ENCODE measurements at regions not wholly inside any gene's neighbourhood (a gene's known extent, or its start where the extent isn't known, plus 50 kb on each side); places are given as distances from the start of the nearest gene placed in this dataset.
"Not testable (repeated sequence)": the region's sequence is repeated elsewhere in the genome, so short reads cannot be mapped to it uniquely, and the experiment has no call there.

GRCh38 chr7:152594801-152595200 is 81.1 kb downstream of the XRCC2 start:
- H3K27me3 ChIP-seq (ENCODE audit: insufficient read depth, low read length): no peaks in the 10 kb centered on the region
- 91% methylated on average over 9 of the region's 9 CpGs for WGBS
- no peak overlapping the region for H3K27ac ChIP-seq (ENCODE audit: low read depth, low read length)
- no peak overlapping the region for H3K4me3 ChIP-seq (ENCODE audit: low read length)
- no peak overlapping the region for H3K9ac ChIP-seq (ENCODE audit: low read depth, low read length)
- no peaks in the 10 kb centered on the region for H3K9me3 ChIP-seq (ENCODE audit: insufficient read depth, low read depth, low read length)
- H3K36me3 ChIP-seq (ENCODE audit: insufficient read depth, low read length): no peaks in the 10 kb centered on the region
- H3K4me1 ChIP-seq (ENCODE audit: insufficient read depth, low read length): peaks cover 4% of the 10 kb centered on the region; the same call in 1 of the 2 replicates

DNA sequence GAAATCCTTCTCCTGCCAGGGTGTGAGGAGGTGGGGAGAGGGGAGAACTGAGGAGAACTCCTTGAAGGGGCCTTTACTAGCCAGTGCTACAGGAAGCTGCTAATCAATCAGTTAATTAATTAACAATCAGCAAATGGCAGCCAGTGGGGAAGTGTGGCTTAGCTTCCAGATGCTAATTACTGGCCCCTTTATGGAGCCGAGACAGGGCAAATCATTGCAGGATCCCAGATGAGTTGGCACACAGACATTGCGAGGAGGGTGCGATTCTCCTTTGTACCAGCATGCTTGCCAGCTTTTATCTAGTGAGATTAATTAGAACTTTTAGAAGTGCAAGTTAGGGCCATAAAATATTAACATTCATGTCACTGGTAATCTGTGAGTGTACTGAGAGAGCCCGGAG is 84.0 kb downstream of the XRCC2 start:
- Histone ChIP-seq H3K9me3 (ENCODE audit: insufficient read depth, low read depth, low read length) (no peaks in the 10 kb centered on the region), H3K4me3 (ENCODE audit: low read length) (no peak overlapping the region), H3K4me1 (ENCODE audit: insufficient read depth, low read length) (peaks cover 7% of the 10 kb centered on the region), H3K9ac (ENCODE audit: low read depth, low read length) (no peak overlapping the region), H3K27ac (ENCODE audit: low read depth, low read length) (no peak overlapping the region), H3K36me3 (ENCODE audit: insufficient read depth, low read length) (no peaks in the 10 kb centered on the region), H3K27me3 (ENCODE audit: insufficient read depth, low read length) (no peaks in the 10 kb centered on the region)
- WGBS: 92% methylated on average over 4 of the region's 4 CpGs

GRCh38 chr7:152590481-152590880 is 85.5 kb downstream of the XRCC2 start:
- WGBS: 96% methylated on average over 6 of the region's 6 CpGs
- H3K9me3 ChIP-seq (ENCODE audit: insufficient read depth, low read depth, low read length): no peaks in the 10 kb centered on the region

DNA sequence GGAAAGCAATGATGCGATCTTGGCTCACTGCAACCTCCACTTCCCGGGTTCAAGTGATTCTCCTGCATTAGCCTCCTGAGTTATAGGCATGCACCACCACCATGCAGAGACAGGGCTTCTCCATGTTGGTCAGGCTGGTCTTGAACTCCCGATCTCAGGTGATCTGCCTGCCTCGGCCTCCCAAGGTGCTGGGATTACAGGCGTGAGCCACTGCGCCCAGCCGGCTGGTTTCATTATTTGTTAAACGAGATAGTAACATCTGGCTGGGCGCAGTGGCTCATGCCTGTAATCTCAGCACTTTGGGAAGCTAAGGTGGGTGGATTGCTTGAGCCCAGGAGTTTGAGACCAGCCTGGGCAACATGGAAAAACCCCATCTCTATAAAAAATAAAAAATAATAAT is 86.1 kb downstream of the XRCC2 start:
- 93% methylated on average over 9 of the region's 9 CpGs for WGBS
- not testable (repeated sequence) for H3K27ac ChIP-seq (ENCODE audit: low read depth, low read length); H3K27me3 ChIP-seq (ENCODE audit: insufficient read depth, low read length); H3K4me1 ChIP-seq (ENCODE audit: insufficient read depth, low read length); H3K4me3 ChIP-seq (ENCODE audit: low read length); H3K9me3 ChIP-seq (ENCODE audit: insufficient read depth, low read depth, low read length); H3K36me3 ChIP-seq (ENCODE audit: insufficient read depth, low read length); H3K9ac ChIP-seq (ENCODE audit: low read depth, low read length)

More at GRCh38 chr7:152590481-152590880, 85.5 kb downstream of the XRCC2 start:
- Histone ChIP-seq H3K4me3 (ENCODE audit: low read length) (no peak overlapping the region), H3K36me3 (ENCODE audit: insufficient read depth, low read length) (no peaks in the 10 kb centered on the region), H3K4me1 (ENCODE audit: insufficient read depth, low read length) (peaks cover 7% of the 10 kb centered on the region), H3K27ac (ENCODE audit: low read depth, low read length) (no peak overlapping the region), H3K9ac (ENCODE audit: low read depth, low read length) (no peak overlapping the region), H3K27me3 (ENCODE audit: insufficient read depth, low read length) (no peaks in the 10 kb centered on the region)

- Histone ChIP-seq H3K4me3 (ENCODE audit: low read length) (no peak overlapping the region), H3K27me3 (ENCODE audit: insufficient read depth, low read length) (no peaks in the 10 kb centered on the region), H3K9me3 (ENCODE audit: insufficient read depth, low read depth, low read length) (no peaks in the 10 kb centered on the region), H3K4me1 (ENCODE audit: insufficient read depth, low read length) (peaks cover 7% of the 10 kb centered on the region), H3K27ac (ENCODE audit: low read depth, low read length) (no peak overlapping the region), H3K36me3 (ENCODE audit: insufficient read depth, low read length) (no peaks in the 10 kb centered on the region), H3K9ac (ENCODE audit: low read depth, low read length) (no peak overlapping the region)
- 74% methylated on average over 5 of the region's 5 CpGs for WGBS
Measured at GRCh38 chr7:152588350-152588749, 87.6 kb downstream of the XRCC2 start.

- WGBS: 87% methylated on average over 1 of the region's 1 CpG
- H3K27ac ChIP-seq (ENCODE audit: low read depth, low read length): no peak overlapping the region
- H3K9me3 ChIP-seq (ENCODE audit: insufficient read depth, low read depth, low read length): no peaks in the 10 kb centered on the region
- H3K27me3 ChIP-seq (ENCODE audit: insufficient read depth, low read length): no peaks in the 10 kb centered on the region
- H3K36me3 ChIP-seq (ENCODE audit: insufficient read depth, low read length): no peaks in the 10 kb centered on the region
- H3K4me3 ChIP-seq (ENCODE audit: low read length): no peak overlapping the region
- no peak overlapping the region for H3K9ac ChIP-seq (ENCODE audit: low read depth, low read length)
- peaks cover 7% of the 10 kb centered on the region for H3K4me1 ChIP-seq (ENCODE audit: insufficient read depth, low read length)
Measured at GRCh38 chr7:152587366-152587765, 88.6 kb downstream of the XRCC2 start.

DNA sequence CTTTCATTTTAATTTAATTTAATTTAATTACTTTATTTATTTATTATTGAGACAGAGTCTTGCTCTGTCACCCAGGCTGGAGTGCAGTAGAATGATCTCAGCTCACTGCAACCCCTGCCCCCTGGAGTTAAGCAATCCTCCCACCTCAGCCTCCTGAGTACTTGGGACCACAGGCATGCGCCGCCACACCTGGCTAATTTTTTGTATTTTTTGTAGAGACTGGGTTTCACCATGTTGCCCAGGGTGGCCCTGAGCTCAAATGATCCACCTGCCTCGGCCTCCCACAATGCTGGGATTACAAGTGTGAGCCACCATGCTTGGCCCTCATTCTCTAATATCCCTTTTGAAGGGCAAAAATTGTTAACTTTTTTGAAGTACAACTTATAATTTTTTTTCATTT is 92.9 kb downstream of the XRCC2 start:
- Histone ChIP-seq H3K9ac (ENCODE audit: low read depth, low read length) (no peak overlapping the region), H3K36me3 (ENCODE audit: insufficient read depth, low read length) (no peaks in the 10 kb centered on the region), H3K9me3 (ENCODE audit: insufficient read depth, low read depth, low read length) (no peaks in the 10 kb centered on the region), H3K27me3 (ENCODE audit: insufficient read depth, low read length) (no peaks in the 10 kb centered on the region), H3K27ac (ENCODE audit: low read depth, low read length) (no peak overlapping the region), H3K4me3 (ENCODE audit: low read length) (no peak overlapping the region), H3K4me1 (ENCODE audit: insufficient read depth, low read length) (peaks cover 4% of the 10 kb centered on the region; the same call in 1 of the 2 replicates)
- WGBS: 60% methylated on average over 3 of the region's 3 CpGs

- Histone ChIP-seq H3K36me3 (ENCODE audit: insufficient read depth, low read length) (no peaks in the 10 kb centered on the region), H3K27ac (ENCODE audit: low read depth, low read length) (no peak overlapping the region), H3K4me3 (ENCODE audit: low read length) (no peak overlapping the region), H3K27me3 (ENCODE audit: insufficient read depth, low read length) (no peaks in the 10 kb centered on the region), H3K9me3 (ENCODE audit: insufficient read depth, low read depth, low read length) (0 out of 2 replicates have a peak, but pooled peaks cover 5% of the 10 kb centered on the region), H3K9ac (ENCODE audit: low read depth, low read length) (no peak overlapping the region), H3K4me1 (ENCODE audit: insufficient read depth, low read length) (no peaks in the 10 kb centered on the region)
- WGBS: 95% methylated on average over 10 of the region's 10 CpGs
Measured at GRCh38 chr7:152579070-152579469, 96.9 kb downstream of the XRCC2 start.

GRCh38 chr7:152577339-152577738 is 98.6 kb downstream of the XRCC2 start:
- Histone ChIP-seq H3K36me3 (ENCODE audit: insufficient read depth, low read length) (no peaks in the 10 kb centered on the region), H3K27me3 (ENCODE audit: insufficient read depth, low read length) (no peaks in the 10 kb centered on the region), H3K9me3 (ENCODE audit: insufficient read depth, low read depth, low read length) (0 out of 2 replicates have a peak, but pooled peaks cover 5% of the 10 kb centered on the region), H3K4me1 (ENCODE audit: insufficient read depth, low read length) (no peaks in the 10 kb centered on the region), H3K4me3 (ENCODE audit: low read length) (no peak overlapping the region), H3K27ac (ENCODE audit: low read depth, low read length) (no peak overlapping the region), H3K9ac (ENCODE audit: low read depth, low read length) (no peak overlapping the region)
- 50% methylated on average over 1 of the region's 1 CpG for WGBS

DNA sequence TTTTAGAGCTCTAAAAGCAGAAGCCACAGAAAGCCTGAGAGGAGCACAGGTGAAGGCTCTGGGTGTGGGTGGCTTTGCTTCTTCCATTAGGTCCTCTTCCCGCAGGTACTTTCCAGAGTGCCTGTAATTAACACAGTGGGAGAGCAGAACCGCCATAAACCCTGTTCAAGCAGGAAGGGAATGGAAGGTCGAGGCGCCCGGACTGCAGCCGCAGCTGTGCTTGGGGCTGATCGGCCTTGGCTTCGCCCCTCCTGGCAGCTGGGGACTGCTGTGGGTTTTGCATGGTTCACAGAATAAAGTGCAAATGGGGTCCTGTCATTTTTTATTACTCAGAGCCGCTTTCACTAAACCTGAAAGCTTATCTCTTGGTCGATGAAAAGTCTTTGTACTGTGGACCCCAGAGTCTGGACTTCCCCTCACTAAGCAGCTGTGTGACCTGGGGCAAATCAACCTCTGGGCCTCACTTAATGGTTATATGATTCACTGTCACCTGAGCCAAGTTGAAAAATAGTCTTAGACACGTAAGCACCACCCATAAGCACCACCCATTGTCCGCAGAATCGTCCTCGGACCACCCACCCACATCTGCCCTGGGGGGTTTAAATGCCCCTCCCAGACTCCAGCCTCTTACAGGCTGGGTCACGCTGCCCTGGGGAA is 100.9 kb downstream of the XRCC2 start:
- no peaks in the 10 kb centered on the region for H3K36me3 ChIP-seq (ENCODE audit: insufficient read depth, low read length)
- no peak overlapping the region for H3K4me3 ChIP-seq (ENCODE audit: low read length)
- no peak overlapping the region for H3K9ac ChIP-seq (ENCODE audit: low read depth, low read length)
- H3K9me3 ChIP-seq (ENCODE audit: insufficient read depth, low read depth, low read length): 0 out of 2 replicates have a peak, but pooled peaks cover 5% of the 10 kb centered on the region
- H3K4me1 ChIP-seq (ENCODE audit: insufficient read depth, low read length): no peaks in the 10 kb centered on the region
- H3K27ac ChIP-seq (ENCODE audit: low read depth, low read length): no peak overlapping the region
- WGBS: 81% methylated on average over 15 of the region's 15 CpGs
- no peaks in the 10 kb centered on the region for H3K27me3 ChIP-seq (ENCODE audit: insufficient read depth, low read length)

DNA sequence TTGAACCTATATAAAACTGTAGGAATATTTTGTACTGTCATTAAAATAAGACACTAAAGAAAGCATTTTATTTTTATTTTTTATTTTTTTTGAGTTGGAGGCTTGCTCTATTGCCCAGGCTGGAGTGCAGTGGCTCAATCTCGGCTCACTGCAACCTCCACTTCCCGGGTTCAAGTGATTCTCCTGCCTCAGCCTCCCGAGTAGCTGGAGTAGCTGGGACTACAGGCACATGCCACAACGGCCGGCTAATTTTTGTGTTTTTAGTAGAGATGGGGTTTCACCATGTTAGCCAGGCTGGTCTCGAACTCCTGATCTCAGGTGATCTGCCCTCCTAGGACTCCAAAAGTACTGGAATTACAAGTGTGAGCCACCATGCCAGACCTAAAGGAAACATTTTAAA is 102.8 kb downstream of the XRCC2 start:
- H3K36me3 ChIP-seq (ENCODE audit: insufficient read depth, low read length); H3K4me3 ChIP-seq (ENCODE audit: low read length); H3K4me1 ChIP-seq (ENCODE audit: insufficient read depth, low read length); H3K9ac ChIP-seq (ENCODE audit: low read depth, low read length); H3K27me3 ChIP-seq (ENCODE audit: insufficient read depth, low read length); H3K9me3 ChIP-seq (ENCODE audit: insufficient read depth, low read depth, low read length); H3K27ac ChIP-seq (ENCODE audit: low read depth, low read length): not testable (repeated sequence)
- WGBS: 93% methylated on average over 6 of the region's 6 CpGs

DNA sequence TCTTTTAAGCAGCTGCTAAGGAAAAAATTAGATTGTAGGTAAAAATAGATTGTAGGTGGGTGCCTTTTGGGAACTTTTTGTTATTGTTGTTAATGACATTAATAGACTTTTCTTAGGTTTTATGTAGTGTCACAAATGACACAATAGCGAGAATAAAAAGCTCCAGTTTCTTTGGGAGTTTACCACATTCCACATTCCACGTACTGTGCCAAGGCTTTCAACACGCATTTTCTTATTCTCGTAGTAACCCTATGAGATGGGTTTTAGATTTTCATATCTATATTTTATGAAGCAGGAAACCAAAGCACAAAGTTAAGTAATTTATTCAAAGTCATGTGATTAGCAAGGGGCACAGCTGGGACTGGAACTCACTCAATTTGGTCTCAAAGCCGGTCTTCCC is 103.8 kb downstream of the XRCC2 start:
- 97% methylated on average over 3 of the region's 5 CpGs for WGBS
- no peaks in the 10 kb centered on the region for H3K36me3 ChIP-seq (ENCODE audit: insufficient read depth, low read length)
- H3K4me1 ChIP-seq (ENCODE audit: insufficient read depth, low read length): no peaks in the 10 kb centered on the region
- H3K9me3 ChIP-seq (ENCODE audit: insufficient read depth, low read depth, low read length): no peaks in the 10 kb centered on the region
- no peaks in the 10 kb centered on the region for H3K27me3 ChIP-seq (ENCODE audit: insufficient read depth, low read length)
- no peak overlapping the region for H3K9ac ChIP-seq (ENCODE audit: low read depth, low read length)
- H3K4me3 ChIP-seq (ENCODE audit: low read length): no peak overlapping the region
- H3K27ac ChIP-seq (ENCODE audit: low read depth, low read length): no peak overlapping the region

All from HUES64 (cell line).